IMR-90 (cell line): ENCODE measurements at regions not wholly inside any gene's neighbourhood (a gene's known extent, or its start where the extent isn't known, plus 50 kb on each side); places are given as distances from the start of the nearest gene placed in this dataset.

Experiments
- ATAC-seq: fragments of 200-7000 bp; cut with Tn5 transposase; 2 replicates; pipeline ENCODE4 v1.9.1; 2020; ENCODE audit warnings: low read depth, mild to moderate bottlenecking, moderate library complexity
- BruUV-seq: library from RNA; stranded (reverse); fragments of 400-500 nt; replicated peaks from 2 replicates; lab custom pipeline; 2021; lab: Mats Ljungman, UMichigan
- CTCF ChIA-PET: fragments of 300-600 bp; formaldehyde crosslinking; extraction: SDS; loops from one replicate; lab custom pipeline; 2021; ENCODE audit warnings: antibody characterized with exemption; lab: Yijun Ruan, JAX
- POLR2A ChIA-PET: fragments of 300-600 bp; sonication (Branson Sonifier 250); formaldehyde crosslinking; loops from one replicate; lab custom pipeline; 2022; ENCODE audit warnings: antibody characterized with exemption; ENCODE audit not compliant: unreplicated experiment; lab: Charles Lee
- DNase-seq: peaks from one replicate; pipeline ENCODE4 v3.0.0; 2013
- H2AFZ ChIP-seq: replicated peaks from 2 replicates; pipeline ENCODE3; 2013; ENCODE audit warnings: low read length, mild to moderate bottlenecking; ENCODE audit not compliant: poor library complexity
- H2AK5ac ChIP-seq: 2 replicates; pipeline ENCODE4 v1.6.1; 2013; ENCODE audit warnings: low read depth, low read length, inconsistent platforms
- H2AK9ac ChIP-seq: replicated peaks from 2 replicates; pipeline ENCODE3; 2013; ENCODE audit warnings: mild to moderate bottlenecking, low read depth, low read length, moderate library complexity; ENCODE audit not compliant: poor library complexity
- H2BK120ac ChIP-seq: 2 replicates; pipeline ENCODE4 v1.6.1; 2013; ENCODE audit warnings: low read depth, low read length, inconsistent platforms
- H2BK15ac ChIP-seq: 3 replicates; pipeline ENCODE4 v1.6.1; 2013; ENCODE audit warnings: low read depth, low read length, inconsistent platforms
- H2BK20ac ChIP-seq: 2 replicates; pipeline ENCODE4 v1.6.1; 2013; ENCODE audit warnings: low read depth, mild to moderate bottlenecking, inconsistent platforms, low read length, moderate library complexity
- H2BK5ac ChIP-seq: 2 replicates; pipeline ENCODE4 v1.6.1; 2013; ENCODE audit warnings: mild to moderate bottlenecking, low read depth, low read length, inconsistent platforms; ENCODE audit not compliant: poor library complexity, severe bottlenecking
- H3K14ac ChIP-seq: replicated peaks from 2 replicates; pipeline ENCODE4 v1.6.1; 2013; ENCODE audit warnings: low read depth, low read length, inconsistent platforms
- H3K18ac ChIP-seq: 2 replicates; pipeline ENCODE4 v1.6.1; 2013; ENCODE audit warnings: low read depth, low read length, control low read depth
- H3K23ac ChIP-seq: 2 replicates; pipeline ENCODE4 v1.6.1; 2013; ENCODE audit warnings: low read depth, low read length, inconsistent platforms
- H3K27ac ChIP-seq: 2 replicates; pipeline ENCODE4 v1.5.1; 2013; ENCODE audit warnings: mild to moderate bottlenecking, control low read depth, low read length; ENCODE audit not compliant: insufficient read depth
- H3K27me3 ChIP-seq: 2 replicates; pipeline ENCODE4 v1.6.1; 2013; ENCODE audit warnings: low read length; ENCODE audit not compliant: control insufficient read depth, insufficient read depth
- H3K36me3 ChIP-seq: 2 replicates; pipeline ENCODE4 v1.6.1; 2013; ENCODE audit warnings: low read length, mixed read lengths; ENCODE audit not compliant: control insufficient read depth, insufficient read depth
- H3K4ac ChIP-seq: 2 replicates; pipeline ENCODE4 v1.6.1; 2013; ENCODE audit warnings: low read depth, low read length, inconsistent platforms
- H3K4me1 ChIP-seq: 2 replicates; pipeline ENCODE4 v1.6.1; 2013; ENCODE audit warnings: low read length, mixed read lengths; ENCODE audit not compliant: control insufficient read depth, insufficient read depth
- H3K4me2 ChIP-seq: 2 replicates; pipeline ENCODE4 v1.6.1; 2013; ENCODE audit warnings: low read depth, mild to moderate bottlenecking, control low read depth, low read length, moderate library complexity
- H3K4me3 ChIP-seq: 2 replicates; pipeline ENCODE4 v1.5.1; 2013; ENCODE audit warnings: low read depth, mild to moderate bottlenecking, control low read depth, low read length, moderate library complexity; ENCODE audit not compliant: insufficient read depth
- H3K56ac ChIP-seq: 2 replicates; pipeline ENCODE4 v1.6.1; 2013; ENCODE audit warnings: low read length, inconsistent platforms; ENCODE audit not compliant: insufficient read depth; ENCODE audit errors: extremely low read depth
- H3K79me1 ChIP-seq, 2 experiments: 2 replicates each; pipeline ENCODE4 v1.6.1; 2013; ENCODE audit warnings: low read length in 2 of 2, inconsistent platforms in 1 of 2, low read depth in 1 of 2
- H3K9ac ChIP-seq: 2 replicates; pipeline ENCODE4 v1.6.1; 2013; ENCODE audit warnings: low read depth, low read length, control low read depth
- H3K9me1 ChIP-seq: 2 replicates; pipeline ENCODE4 v1.6.1; 2013; ENCODE audit warnings: low read length, inconsistent platforms; ENCODE audit not compliant: insufficient read depth
- H3K9me3 ChIP-seq: 2 replicates; pipeline ENCODE4 v1.6.1; 2013; ENCODE audit warnings: low read length; ENCODE audit not compliant: control insufficient read depth, insufficient read depth
- H4K20me1 ChIP-seq: 2 replicates; pipeline ENCODE4 v1.6.1; 2013; ENCODE audit warnings: low read length, inconsistent platforms; ENCODE audit not compliant: insufficient read depth
- H4K5ac ChIP-seq: 2 replicates; pipeline ENCODE4 v1.6.1; 2013; ENCODE audit warnings: mild to moderate bottlenecking, low read depth, low read length, control low read depth
- H4K8ac ChIP-seq, 2 experiments: 2 replicates each; pipeline ENCODE4 v1.6.1; 2013; ENCODE audit warnings: low read depth in 2 of 2, low read length in 2 of 2, control low read depth in 1 of 2, inconsistent platforms in 1 of 2
- H4K91ac ChIP-seq: 2 replicates; pipeline ENCODE4 v1.6.1; 2013; ENCODE audit warnings: low read depth, low read length, inconsistent platforms; ENCODE audit not compliant: insufficient read depth
- BHLHE40 ChIP-seq: fragments of 150-350 bp; IDR thresholded peaks from 2 replicates; pipeline ENCODE4 v1.6.1; 2016; ENCODE audit warnings: mild to moderate bottlenecking, low read depth, low read length
- CEBPB ChIP-seq: IDR thresholded peaks from 2 replicates; pipeline ENCODE4 v1.6.1; 2012; ENCODE audit warnings: low read depth, low read length, improper control_type of control experiment
- CHD1 ChIP-seq: IDR thresholded peaks from 2 replicates; pipeline ENCODE4 v1.6.1; 2012; ENCODE audit warnings: low read depth, low read length, improper control_type of control experiment
- FOS ChIP-seq: fragments of 150-350 bp; IDR thresholded peaks from 2 replicates; pipeline ENCODE4 v1.6.1; 2016; ENCODE audit warnings: low read depth, low read length
- MAFK ChIP-seq: IDR thresholded peaks from 2 replicates; pipeline ENCODE4 v1.6.1; 2012; ENCODE audit warnings: low read depth, low read length, improper control_type of control experiment
- MAZ ChIP-seq: IDR thresholded peaks from 2 replicates; pipeline ENCODE4 v1.6.1; 2012; ENCODE audit warnings: low read depth, mild to moderate bottlenecking, low read length, improper control_type of control experiment, moderate library complexity, borderline replicate concordance
- MXI1 ChIP-seq: IDR thresholded peaks from 2 replicates; pipeline ENCODE4 v1.6.1; 2012; ENCODE audit warnings: low read depth, mild to moderate bottlenecking, low read length, moderate library complexity, borderline replicate concordance
- NFE2L2 ChIP-seq: fragments of 150-350 bp; IDR thresholded peaks from 2 replicates; pipeline ENCODE4 v1.6.1; 2016; ENCODE audit warnings: low read depth, mild to moderate bottlenecking, low read length
- POLR2A ChIP-seq: IDR thresholded peaks from 2 replicates; pipeline ENCODE4 v1.6.1; 2012; ENCODE audit warnings: mild to moderate bottlenecking, low read depth, low read length
- RAD21 ChIP-seq: IDR thresholded peaks from 2 replicates; pipeline ENCODE4 v1.6.1; 2012; ENCODE audit warnings: low read length, improper control_type of control experiment
- RCOR1 ChIP-seq: IDR thresholded peaks from 2 replicates; pipeline ENCODE4 v1.6.1; 2012; ENCODE audit warnings: mild to moderate bottlenecking, low read length, improper control_type of control experiment; ENCODE audit not compliant: insufficient replicate concordance
- RFX5 ChIP-seq: IDR thresholded peaks from 2 replicates; pipeline ENCODE4 v1.8.0; 2012; ENCODE audit warnings: low read depth, mild to moderate bottlenecking, low read length, moderate library complexity
- SMC3 ChIP-seq: fragments of 150-350 bp; IDR thresholded peaks from 2 replicates; pipeline ENCODE4 v1.6.1; 2016; ENCODE audit warnings: low read depth, mild to moderate bottlenecking, antibody characterized with exemption, low read length, moderate library complexity
- WGBS, 2 experiments: methylation state at CpG; one replicate each; pipeline versions ENCODE4 v1.1.5 to v1.1.7; 2013; ENCODE audit warnings: missing lambda C conversion rate in 2 of 2; ENCODE audit not compliant: insufficient read length in 1 of 2; ENCODE audit errors: extremely low coverage in 2 of 2; 5-methylcytosine and 5-hydroxymethylcytosine counted together
- dilution Hi-C: fragments of 300-500 bp; cut with HindIII; formaldehyde crosslinking; loops from one replicate; pipeline ENCODE4 v1.14.3; 2018; ENCODE audit warnings: low sequenced_read_pairs; ENCODE audit not compliant: unreplicated experiment
- in situ Hi-C: fragments of 300-500 bp; cut with MboI; formaldehyde crosslinking; loops from 3 replicates; pipeline ENCODE4 v1.14.3; 2019; ENCODE audit warnings: low sequenced_read_pairs, inconsistent platforms, mixed read lengths
- intact Hi-C: fragments of 100-400 bp; cut with micrococcal nuclease; formaldehyde crosslinking; loops from 2 replicates; pipeline ENCODE4 v1.10.0; 2022
- TF ChIP-seq, protein P1 (sequence below): fragments of 150-350 bp; IDR thresholded peaks from 2 replicates; pipeline ENCODE4 v1.6.1; 2016; ENCODE audit warnings: low read depth, mild to moderate bottlenecking, low read length, moderate library complexity, borderline replicate concordance
- TF ChIP-seq, protein P2 (sequence below): conservative IDR thresholded peaks from 2 replicates; pipeline ENCODE4 v1.5.1; 2012; ENCODE audit warnings: mild to moderate bottlenecking, low read depth, low read length, improper control_type of control experiment
- TF ChIP-seq, protein P3 (sequence below): fragments of 150-350 bp; IDR thresholded peaks from 2 replicates; pipeline ENCODE4 v1.6.1; 2017; ENCODE audit warnings: mild to moderate bottlenecking, antibody characterized with exemption, low read length, low read depth

DNA sequence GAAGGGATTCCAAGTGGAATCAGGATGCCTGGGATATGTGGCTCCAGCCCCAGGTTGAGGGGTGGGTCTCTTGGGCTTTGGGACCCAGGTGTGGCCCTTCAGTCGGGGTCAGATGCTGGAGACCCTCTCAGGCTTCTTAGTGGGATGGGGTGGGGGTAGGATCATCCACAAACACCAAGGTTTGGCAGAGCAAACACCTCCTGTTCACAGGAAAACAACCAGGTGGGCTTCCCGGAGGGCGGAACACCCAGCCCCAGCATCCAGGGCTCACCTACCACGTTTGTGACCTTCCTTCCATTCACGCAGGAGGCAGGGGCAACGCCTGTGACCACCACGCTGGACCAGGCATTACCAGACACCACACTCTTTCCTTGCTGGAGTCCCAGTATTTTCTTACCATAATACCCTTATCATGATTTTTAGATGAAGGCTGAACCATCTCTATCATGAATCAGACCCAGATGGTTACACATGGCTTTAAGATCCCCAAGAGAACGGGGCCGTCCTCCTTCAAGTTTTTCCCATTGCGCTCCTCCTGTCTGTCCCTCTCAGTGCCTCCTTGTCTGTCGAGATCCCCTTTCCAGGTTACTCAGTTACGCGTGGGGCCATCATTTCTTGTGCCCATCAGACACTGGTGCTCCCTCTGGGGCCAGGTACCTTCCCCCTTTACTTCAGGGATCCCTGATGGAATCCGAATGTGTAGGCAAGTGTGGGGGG, 428.2 kb downstream of the NPHP4 start:
- Histone ChIP-seq H4K5ac (no peak overlapping the region), H3K23ac (no peak overlapping the region), H3K9ac (no peak overlapping the region), H4K8ac (no peak overlapping the region), H3K27me3 (no peaks in the 10 kb centered on the region), H2AK5ac (no peak overlapping the region), H2BK20ac (no peak overlapping the region), H2BK120ac (no peak overlapping the region), H3K79me1 (no peaks in the 10 kb centered on the region), H3K4me1 (no peaks in the 10 kb centered on the region), H3K18ac (no peak overlapping the region), H2AFZ (no peak overlapping the region), H3K27ac (no peak overlapping the region), H2BK5ac (no peak overlapping the region), H3K4ac (no peak overlapping the region), H3K14ac (no peak overlapping the region), H3K56ac (no peak overlapping the region), H3K36me3 (no peaks in the 10 kb centered on the region), H4K20me1 (no peaks in the 10 kb centered on the region), H2AK9ac (no peak overlapping the region), H4K91ac (no peak overlapping the region), H3K9me1 (no peaks in the 10 kb centered on the region), H2BK15ac (no peak overlapping the region), H3K9me3 (peaks cover 33% of the 10 kb centered on the region), H3K4me2 (no peak overlapping the region), H3K4me3 (no peak overlapping the region)
- ChIA-PET CTCF (no interaction called here), POLR2A (no interaction called here)
- no CpG with 5 or more reads among the region's 14 CpGs for WGBS, 2 experiments
- in situ Hi-C loops, result no loop called here
- DNase-seq (no peak), ATAC-seq (no peak)
- BruUV-seq, result no TSS peak
- dilution Hi-C loops, result no loop called here
- intact Hi-C loops, result no loop called here
- TF ChIP-seq CEBPB, result no peak
- TF ChIP-seq SMC3, result no peak
- no peak for TF ChIP-seq RAD21
- no peak for TF ChIP-seq BHLHE40
- TF ChIP-seq, protein P1, sequence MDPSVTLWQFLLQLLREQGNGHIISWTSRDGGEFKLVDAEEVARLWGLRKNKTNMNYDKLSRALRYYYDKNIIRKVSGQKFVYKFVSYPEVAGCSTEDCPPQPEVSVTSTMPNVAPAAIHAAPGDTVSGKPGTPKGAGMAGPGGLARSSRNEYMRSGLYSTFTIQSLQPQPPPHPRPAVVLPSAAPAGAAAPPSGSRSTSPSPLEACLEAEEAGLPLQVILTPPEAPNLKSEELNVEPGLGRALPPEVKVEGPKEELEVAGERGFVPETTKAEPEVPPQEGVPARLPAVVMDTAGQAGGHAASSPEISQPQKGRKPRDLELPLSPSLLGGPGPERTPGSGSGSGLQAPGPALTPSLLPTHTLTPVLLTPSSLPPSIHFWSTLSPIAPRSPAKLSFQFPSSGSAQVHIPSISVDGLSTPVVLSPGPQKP, result no peak
- TF ChIP-seq, protein P2, sequence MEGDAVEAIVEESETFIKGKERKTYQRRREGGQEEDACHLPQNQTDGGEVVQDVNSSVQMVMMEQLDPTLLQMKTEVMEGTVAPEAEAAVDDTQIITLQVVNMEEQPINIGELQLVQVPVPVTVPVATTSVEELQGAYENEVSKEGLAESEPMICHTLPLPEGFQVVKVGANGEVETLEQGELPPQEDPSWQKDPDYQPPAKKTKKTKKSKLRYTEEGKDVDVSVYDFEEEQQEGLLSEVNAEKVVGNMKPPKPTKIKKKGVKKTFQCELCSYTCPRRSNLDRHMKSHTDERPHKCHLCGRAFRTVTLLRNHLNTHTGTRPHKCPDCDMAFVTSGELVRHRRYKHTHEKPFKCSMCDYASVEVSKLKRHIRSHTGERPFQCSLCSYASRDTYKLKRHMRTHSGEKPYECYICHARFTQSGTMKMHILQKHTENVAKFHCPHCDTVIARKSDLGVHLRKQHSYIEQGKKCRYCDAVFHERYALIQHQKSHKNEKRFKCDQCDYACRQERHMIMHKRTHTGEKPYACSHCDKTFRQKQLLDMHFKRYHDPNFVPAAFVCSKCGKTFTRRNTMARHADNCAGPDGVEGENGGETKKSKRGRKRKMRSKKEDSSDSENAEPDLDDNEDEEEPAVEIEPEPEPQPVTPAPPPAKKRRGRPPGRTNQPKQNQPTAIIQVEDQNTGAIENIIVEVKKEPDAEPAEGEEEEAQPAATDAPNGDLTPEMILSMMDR, result no peak
- no peak for TF ChIP-seq CHD1
- no peak for TF ChIP-seq RFX5
- TF ChIP-seq, protein P3, sequence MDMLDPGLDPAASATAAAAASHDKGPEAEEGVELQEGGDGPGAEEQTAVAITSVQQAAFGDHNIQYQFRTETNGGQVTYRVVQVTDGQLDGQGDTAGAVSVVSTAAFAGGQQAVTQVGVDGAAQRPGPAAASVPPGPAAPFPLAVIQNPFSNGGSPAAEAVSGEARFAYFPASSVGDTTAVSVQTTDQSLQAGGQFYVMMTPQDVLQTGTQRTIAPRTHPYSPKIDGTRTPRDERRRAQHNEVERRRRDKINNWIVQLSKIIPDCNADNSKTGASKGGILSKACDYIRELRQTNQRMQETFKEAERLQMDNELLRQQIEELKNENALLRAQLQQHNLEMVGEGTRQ, result no peak
- no peak for TF ChIP-seq MAZ
- no peak for TF ChIP-seq RCOR1
- no peak for TF ChIP-seq FOS
- no peak for TF ChIP-seq NFE2L2
- no peak for TF ChIP-seq POLR2A
- no peak for TF ChIP-seq MAFK
- no peak for TF ChIP-seq MXI1
